ENCODE measurements at regions not wholly inside any gene's neighbourhood (a gene's known extent, or its start where the extent isn't known, plus 50 kb on each side); places are given as distances from the start of the nearest gene placed in this dataset.

DNA sequence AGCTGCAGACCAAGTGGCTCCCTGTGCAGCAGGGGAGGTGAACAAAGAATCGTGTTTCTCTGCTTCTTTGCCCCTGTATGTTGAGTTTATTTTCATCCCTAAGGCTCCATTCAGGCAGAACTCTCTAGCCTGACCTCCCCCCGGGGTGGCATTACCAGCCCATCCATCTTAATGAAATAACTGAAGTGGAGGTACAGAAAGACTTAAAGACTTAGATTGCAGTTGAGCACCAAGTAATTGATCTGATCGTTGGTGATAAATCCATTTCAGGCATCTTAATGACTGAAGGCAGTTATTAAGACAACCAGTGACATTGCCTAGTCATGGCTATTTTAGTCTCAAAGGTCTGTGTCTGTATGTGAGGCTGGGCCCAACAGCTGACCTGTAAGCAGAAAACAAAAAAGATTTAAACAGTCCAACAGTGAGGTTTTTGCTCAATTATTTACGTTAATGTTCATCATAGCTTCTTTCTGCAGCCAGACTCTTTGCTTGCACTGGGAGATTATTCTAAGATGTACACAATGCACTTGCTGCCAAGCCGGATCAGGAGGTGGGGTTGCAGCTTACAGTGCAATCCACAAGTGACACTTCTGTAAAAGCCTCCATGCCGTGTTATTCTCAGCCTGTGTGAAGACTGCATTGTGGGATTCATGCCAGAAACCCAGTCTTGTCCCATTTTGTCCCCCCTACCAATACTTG lies 363.0 kb upstream of the DUSP10 start:
- DNase-seq (ENCODE audit: low spot score), result no peak

DNA sequence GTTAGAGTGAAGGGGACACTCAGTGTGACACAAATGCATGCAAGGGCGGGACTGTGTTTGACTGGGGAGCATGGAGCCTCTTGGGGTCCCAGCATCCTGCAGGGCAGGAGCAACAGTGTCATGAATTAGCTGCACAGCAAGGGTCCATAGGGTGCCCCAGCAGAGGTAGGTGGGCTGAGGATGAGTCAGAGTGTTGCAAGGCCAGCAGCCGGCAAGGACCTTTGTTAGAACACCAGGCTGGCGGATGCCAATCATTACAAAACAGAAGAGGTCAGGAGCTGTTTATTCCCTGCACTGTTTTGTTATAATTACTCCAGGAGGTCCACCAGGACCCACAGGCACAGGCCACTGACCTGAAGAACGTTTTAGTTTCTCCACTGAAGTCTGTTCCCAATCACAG lies 362.2 kb upstream of the DUSP10 start:
- DNase-seq (ENCODE audit: low spot score), result no peak

DNA sequence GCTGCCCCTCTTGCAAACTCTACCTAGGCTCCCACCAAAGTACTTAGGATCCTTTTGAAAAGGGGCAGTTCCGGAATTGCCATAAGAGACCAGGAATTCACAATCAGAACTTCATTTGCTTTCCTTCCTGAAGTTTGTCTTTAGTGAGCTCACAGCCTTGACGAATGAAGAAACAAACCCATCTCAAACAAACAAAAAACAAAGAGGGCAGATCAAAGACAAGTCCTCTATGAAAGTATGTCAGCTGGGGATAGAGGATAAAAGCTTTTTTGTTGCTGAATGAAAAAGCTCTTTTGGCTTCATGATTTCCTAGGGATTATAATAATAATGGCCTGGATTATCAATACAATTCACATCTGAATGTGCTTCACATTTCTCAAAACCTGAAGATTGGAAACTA lies 357.9 kb upstream of the DUSP10 start:
- DNase-seq (ENCODE audit: low spot score), result no peak

DNA sequence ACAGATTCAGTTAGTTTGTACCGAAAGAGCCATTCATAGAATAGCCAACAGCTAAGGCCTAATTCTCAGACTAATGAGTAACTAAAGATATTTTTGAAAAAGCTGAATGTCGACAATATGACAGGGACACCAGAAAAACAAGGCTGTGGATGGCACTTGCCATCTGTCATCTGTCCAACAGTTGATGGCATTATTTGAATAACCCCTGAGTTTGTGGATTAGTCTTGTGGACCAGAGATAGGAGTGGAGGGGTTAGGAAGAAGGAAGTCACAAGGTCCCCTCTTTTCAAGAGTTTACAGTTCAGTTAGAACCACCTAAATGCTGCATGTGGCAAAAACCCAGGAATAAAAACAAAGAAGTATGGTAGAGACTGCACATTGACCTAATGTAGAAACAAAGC lies 356.5 kb upstream of the DUSP10 start:
- no peak for DNase-seq (ENCODE audit: low spot score)

DNA sequence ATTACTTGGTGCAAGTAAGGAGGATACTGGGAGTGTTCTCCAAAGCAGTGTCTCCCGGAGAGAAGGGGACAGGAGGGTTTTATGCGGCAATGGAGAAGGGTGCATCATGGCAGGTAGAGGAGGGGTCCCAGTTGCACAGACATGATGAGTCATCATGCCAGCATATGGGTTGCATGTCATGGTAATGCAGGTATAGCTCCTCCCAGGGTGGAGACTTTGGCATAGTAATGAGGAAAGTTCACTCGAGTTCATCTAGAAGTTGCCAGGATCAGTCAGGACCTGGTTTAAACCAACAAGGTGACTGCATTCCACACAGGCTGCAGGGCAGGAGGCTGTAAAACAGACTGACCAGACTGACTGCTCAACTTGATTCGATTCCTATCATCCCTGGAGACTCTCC lies 355.7 kb upstream of the DUSP10 start:
- no peak for DNase-seq (ENCODE audit: low spot score)

DNA sequence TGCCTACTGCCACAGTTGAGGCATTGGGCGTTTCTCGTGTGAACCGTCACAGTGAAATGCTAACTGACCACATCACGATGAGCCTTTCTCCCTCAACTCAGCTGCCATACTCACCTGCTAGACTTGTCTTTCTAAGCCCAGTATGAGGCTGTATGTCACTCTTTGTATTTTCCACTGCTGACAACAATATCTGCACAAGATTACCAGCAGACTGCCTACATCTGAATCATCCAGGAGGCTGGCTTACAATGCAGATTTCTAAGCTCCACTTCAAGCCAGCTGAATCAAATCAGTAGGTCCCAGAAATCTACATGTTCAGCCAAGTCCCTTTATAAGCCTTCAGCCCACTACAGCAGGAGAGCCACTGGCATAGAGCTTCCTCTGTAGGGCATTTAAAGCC lies 355.0 kb upstream of the DUSP10 start:
- DNase-seq (ENCODE audit: low spot score), result no peak

DNA sequence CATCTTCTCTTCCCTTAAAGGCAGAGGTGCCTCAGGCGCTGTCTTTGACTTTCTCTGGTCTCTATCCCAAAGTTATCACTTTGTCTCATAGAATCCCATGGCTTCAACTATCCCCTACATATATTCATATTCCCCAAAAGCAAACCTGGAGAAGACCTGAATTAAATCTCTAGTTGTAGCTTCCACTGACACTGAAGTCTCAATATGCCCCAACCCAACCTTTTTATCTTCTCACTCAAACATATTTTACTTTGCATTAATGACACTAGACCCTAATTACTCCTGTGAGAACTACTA lies 354.5 kb upstream of the DUSP10 start:
- DNase-seq (ENCODE audit: low spot score), result no peak

DNA sequence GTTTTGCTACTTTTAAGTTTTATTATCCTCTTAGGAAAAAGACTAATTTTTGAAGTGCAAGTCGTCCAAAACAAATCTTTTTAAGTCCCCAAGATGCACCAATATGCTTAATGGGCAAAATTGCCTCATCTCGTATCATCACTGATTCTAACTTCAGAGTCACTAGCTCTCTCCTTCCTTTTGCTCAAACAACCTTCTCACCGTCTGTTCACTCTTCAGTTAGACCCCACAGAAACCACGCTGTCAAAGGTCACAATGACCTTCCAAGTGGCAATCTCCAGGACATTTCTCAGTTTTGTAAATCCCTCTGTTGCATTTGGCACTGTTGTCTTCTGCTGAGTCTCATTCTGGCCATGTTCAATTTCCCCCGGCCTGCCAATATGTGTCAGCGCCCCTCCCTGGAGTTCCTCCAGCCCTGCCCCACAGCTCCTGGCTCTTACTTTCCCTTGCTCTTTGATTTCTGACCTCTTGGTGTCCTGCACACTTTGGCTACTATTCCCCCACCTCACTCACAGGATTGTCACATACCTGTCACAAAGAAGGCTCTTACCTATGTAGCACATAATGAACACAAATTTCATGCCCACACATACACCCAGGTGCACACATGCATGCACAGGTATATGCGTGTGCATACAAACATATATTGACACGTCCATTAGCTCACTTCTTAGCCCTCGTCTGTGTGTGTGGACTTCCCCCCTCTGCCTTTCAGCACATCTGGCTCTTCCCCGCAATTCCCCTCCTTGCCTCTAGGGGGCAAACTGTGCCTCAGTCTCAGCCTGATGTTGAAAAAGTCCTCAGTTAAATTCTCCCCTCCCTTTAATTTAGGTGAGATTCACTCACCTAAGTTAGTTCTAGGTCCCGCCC lies 354.0 kb upstream of the DUSP10 start:
- DNase-seq (ENCODE audit: low spot score), result peak; percentile 71

DNA sequence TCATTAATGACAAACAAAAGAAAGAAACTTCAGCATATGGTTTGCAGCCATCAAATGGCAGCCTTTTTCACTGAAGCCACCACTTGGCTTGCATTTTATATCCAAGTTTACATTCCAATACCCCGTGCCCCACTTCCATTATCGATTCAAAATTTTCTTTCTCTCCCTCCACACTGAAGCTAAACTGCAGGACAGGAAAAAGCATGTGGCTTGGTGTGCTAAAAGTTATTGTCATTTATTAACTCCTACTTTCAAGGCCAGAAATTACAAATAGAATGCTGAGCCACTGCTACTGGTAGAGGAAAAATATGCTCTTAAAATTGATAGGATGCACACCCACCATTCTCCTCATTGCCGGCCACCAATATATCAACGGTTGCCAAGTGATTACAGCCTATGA lies 351.6 kb upstream of the DUSP10 start:
- DNase-seq (ENCODE audit: low spot score), result no peak

DNA sequence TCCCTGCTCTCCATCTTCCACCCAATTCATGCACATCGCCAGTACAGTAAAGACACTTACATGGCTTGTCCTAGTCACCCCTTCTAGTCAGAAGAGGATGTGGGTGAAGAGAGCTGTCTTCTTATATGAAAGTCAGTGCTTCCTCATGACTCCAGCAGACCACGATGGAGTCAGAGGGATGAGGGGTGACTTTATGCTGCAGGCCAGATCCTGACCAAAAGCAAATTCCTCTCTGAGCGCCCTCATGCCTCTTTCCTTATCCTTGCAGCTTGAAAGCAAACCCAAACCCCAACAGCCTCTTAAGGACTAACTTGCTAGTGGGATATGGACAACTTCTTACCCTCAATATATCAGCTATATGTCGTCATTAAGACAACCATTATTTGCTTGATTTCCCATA lies 348.2 kb upstream of the DUSP10 start:
- no peak for DNase-seq (ENCODE audit: low spot score)

DNA sequence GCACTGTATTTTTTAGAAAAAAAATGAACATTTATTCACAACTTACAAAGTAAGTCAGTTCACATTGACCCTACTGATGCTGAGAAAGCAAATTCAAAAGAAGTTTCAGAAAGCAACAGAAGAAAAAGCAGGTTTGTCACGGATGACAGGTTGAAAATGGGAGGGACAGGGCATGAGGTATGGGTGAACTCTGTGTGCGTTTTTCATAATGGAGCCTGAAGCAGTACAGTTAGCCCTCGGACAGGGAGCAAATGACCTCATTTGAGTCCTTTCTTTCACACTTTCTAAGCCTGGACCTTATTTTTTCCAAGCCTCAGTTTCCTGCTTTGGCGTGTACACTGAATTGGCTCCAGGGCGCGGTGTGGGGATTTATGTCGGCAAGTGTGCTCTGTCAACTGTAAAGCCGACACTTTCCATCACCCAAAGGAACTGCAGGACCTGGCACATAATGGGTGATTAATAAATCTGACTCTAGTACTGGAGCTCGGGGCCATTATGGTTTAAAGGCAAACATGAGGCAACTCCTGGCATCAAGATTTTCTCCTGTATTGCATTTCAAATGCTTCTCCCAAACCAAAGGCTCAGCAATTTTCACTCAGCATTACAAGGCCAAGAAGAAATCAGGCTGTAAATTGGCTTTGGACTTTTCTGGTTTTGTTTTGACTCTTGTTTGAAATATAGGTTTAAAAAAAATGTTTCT lies 345.5 kb upstream of the DUSP10 start:
- no peak for DNase-seq (ENCODE audit: low spot score)

DNA sequence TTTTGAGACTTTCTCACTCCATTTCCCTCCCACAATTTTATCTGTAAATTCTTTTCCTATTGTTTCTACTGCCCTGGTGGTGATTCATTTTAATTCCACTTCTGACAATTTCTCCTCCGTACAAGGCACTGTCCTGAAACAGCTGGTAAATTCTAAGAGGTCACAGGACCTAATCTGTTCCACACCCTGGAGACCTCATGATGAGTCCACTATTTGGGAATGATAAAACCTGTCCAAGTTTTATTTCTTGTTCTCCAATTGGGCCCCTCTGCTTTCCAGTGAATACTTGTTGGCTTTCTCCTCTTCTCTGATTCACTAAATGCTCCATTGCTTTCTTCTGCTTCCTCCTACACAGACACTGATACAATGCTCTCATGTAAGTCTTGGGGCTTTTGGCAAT lies 343.1 kb upstream of the DUSP10 start:
- DNase-seq (ENCODE audit: low spot score), result no peak

DNA sequence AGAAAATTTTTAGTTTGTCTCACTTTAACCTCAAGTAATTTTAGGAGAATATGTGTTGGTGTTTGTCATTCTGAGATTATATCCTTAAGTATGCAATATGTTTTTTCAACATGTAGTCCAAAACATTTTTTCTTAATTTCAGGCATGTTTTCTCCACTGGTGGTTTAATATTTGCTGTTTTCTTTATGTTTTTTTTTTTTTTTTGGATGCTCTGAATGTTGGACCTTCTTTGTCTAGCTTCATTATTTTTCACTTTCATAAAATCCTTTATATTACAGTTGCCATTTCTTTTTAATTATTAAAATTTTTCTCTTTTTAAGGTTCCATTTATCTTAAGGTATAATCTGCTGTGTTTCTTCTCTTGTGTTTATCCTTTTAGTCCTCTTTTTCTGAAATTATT lies 342.2 kb upstream of the DUSP10 start:
- no peak for DNase-seq (ENCODE audit: low spot score)

DNA sequence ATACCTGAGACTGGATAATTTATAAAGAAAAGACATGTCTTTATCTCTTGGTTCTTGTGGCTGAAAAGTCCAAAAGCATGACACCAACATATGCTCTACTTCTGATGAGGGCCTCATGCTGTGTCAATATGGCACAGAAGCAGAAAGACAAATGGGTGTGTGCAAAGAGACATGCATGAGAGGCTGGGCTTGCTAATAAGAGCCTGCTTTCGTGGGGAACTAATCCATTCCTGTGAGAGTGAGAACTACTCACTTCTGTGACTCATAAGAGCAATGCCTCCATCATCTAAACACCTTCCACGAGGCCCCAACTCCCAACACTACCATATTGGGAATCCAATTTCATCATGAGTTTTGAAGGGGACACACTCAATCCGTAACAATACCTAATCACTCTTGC lies 340.0 kb upstream of the DUSP10 start:
- no peak for DNase-seq (ENCODE audit: low spot score)

DNA sequence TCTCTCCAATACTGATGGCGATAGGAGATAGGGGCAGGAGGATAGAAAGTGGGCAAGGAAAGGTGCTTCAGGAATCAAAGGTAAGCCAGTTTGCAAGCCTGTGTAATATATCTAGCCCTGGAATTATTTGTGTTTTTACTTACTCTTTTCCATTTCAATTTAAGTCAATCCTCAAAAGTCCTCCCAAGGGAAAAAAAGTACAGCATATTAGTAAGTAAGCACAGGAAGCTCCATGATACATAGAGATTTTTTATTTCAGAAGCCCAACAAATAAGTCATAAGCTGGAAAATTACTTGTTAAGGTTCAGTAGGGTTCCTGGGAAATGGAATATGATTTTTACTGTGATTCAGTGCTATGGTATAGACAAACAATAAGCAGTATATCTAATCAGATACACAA lies 337.7 kb upstream of the DUSP10 start:
- DNase-seq (ENCODE audit: low spot score), result no peak

DNA sequence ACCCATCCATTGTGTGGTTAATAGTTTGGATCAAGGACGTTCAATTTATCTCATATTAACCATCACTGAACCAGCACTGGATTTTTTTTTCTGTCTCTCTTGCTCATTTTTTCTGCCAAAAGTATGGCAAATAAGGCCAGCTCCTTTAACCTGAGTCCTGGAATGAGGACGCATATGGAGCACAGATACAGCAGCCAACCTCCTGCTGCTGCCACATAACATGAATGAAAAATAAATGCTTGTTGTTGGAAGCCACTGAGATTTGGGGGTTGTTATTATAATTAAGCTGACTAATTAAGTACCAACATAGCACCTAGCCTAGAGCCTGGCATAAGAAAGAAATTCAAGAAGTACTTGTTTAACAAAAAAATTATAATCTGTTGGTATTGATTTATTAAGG lies 335.3 kb upstream of the DUSP10 start:
- DNase-seq (ENCODE audit: low spot score), result no peak

DNA sequence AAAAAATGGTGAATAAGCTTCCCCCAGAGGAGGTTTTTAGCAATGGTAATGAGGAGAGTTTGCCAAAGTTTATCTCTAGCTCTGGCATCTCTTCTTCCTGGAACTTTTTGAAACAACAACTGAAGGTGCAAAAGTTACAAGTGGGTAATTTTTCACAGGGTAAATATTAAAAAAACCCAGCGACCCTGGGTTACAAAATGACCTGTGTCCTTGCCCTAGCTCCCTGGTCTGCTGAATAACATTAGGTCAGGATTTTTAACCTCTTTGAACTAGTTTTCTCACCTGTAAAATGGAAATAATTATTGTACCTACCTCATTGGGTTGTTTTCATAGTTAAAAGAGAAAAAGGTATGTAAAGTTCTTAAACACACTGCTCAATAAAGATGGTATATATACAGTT lies 332.4 kb upstream of the DUSP10 start:
- no peak for DNase-seq (ENCODE audit: low spot score)

DNA sequence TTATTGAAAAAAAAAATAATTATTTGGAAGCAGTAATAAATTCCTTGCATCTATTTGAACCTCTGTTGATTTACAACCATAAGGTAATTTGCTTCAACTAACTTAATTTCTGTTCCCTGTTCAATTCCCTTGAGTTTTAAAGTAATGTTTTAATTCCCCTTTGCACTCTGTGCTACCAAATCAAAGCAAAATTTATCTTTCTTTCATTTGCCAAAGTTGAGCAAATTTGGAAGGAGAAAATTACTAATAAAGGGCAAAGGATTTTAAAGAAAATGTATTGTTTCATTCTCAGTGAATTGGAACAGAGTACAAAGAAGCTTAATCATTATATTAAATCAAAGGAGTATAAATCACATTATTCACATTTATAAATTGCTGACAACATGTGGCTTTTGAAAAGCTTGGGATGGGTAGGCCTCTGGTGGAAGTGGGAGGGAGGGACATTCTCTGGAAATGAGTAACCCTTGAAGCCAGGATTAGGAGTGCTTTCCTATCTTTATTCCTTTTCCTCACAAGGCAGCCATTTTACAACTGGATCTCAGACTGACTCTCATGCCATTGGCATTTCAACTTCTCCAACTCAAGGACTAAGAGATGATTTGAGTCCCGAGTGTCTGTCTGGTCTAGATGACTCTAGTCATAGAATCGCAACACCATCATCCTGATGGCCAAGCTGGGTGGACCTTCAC lies 331.6 kb upstream of the DUSP10 start:
- no peak for DNase-seq (ENCODE audit: low spot score)

DNA sequence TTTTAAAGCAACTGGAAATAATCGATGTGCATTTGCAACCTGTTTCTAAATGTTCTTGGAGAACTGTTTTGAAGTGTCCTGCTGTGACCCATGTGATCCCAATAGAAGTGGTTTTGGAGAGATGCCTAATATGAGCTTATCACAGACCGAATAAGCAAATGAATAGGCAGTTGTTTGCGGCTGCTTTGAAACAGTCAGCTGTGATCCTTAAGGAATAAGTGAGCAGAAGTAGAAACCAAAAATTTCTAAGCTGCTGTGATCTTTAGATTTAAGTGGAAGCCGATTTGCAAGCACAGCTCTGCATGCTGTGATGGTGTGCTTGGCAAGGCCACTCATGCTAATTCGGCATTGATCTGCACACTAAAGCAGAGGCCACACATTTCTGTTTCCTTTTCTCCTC lies 329.5 kb upstream of the DUSP10 start:
- no peak for DNase-seq (ENCODE audit: low spot score)

DNA sequence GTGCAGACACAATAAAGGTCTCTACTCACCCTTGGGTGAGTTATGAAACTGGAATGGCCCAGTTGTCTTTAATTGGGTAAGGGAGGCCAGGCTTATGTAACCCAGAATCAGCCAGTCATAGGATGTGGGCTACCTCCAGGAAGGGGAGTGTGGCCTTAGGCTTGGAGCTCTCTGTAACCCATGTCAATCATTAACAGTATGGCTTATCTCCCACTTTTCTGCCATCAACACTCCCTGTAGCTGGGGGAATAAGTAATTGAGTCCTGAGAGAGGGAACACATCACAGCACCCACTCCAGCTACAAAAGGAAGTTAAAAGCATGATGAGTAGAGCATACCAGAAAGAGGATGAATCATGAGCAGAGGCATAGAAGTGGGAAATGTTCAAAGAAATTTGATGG lies 327.0 kb upstream of the DUSP10 start:
- DNase-seq (ENCODE audit: low spot score), result no peak

DNA sequence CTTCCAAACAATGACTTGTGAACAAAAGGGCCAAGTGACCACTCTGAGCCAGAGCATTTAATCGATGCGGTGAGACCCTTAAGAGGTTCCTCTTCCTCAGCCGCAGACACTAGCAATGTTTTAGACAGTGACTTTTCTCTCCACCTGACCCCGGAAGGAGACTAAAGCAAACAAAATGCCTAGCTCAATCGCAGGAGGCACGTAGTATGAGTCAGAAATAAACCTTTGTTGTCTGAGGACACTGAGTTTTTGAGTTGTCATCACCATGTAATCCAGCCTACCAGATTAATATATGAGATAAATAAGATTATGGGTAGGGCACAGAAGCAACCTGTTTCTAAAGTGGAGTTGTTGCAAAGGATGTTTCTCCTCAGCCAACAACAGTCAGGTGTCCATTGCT lies 326.2 kb upstream of the DUSP10 start:
- DNase-seq (ENCODE audit: low spot score), result no peak

DNA sequence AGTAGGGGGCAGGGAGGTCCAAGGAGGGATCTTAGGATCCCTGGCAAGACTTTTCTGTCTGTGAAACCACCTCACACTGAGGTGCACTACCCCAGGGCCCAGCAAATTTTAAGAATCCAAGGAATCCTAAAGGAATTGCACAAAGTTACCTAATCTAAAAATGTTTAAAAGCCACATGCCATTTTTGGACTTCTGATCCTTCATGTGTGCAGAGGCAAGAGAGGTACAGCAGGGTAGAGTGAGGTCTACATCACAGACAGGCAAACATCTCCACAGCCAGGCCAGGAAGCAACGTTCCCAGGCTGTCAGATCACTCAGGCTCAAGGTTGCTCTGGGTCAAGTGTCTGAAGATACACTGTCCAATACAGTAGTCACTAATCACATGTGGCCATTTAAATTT lies 324.6 kb upstream of the DUSP10 start:
- no peak for DNase-seq (ENCODE audit: low spot score)

DNA sequence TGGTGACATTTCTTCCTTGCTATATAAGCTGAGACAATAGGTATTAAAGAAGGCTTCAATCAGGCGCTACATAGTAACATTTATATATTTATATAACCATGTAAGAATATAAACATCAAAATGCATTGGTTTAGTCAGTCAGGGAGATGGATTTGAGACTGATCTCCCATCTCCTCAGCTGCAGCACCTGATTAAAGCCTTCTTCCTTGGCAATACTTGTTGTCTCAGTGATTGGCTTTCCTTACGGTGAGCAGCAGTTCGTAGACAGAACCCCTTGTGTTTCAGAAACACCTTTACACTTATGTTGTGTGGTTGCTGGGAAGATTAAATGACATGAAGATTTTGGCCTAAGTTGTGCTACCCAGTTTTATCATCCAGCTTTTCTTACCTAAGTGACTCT lies 323.3 kb upstream of the DUSP10 start:
- DNase-seq (ENCODE audit: low spot score), result no peak
